Right lobe of liver (tissue), 6 donors: ENCODE measurements at regions not wholly inside any gene's neighbourhood (a gene's known extent, or its start where the extent isn't known, plus 50 kb on each side); places are given as distances from the start of the nearest gene placed in this dataset.

ENCODE experiments used
- ATAC-seq, 4 donors: fragments of 200-7000 bp; cut with Tn5 transposase; one replicate each; pipeline ENCODE4 v1.9.1; 2020; ENCODE audit warnings: mild to moderate bottlenecking in 4 of 4, moderate library complexity in 4 of 4
- DNase-seq, 3 donors: peaks; one replicate each; pipeline ENCODE4 v3.0.0-alpha.2; 2020
- H3K27ac ChIP-seq, 3 donors: fragments of 200-600 bp; one replicate each; pipeline ENCODE4 v1.8.0; 2022
- H3K27me3 ChIP-seq, 2 donors: fragments of 200-600 bp; one replicate each; pipeline ENCODE4 v1.8.0; 2022
- H3K36me3 ChIP-seq, 4 donors: fragments of 200-600 bp; sonication (generic) in 1 of 4; one replicate each; pipeline versions ENCODE4 v1.5.1 to v1.8.0; 2017 to 2022; ENCODE audit warnings: control low read depth in 1 of 4
- H3K4me1 ChIP-seq, 4 donors: fragments of 200-600 bp; sonication (generic) in 1 of 4; one replicate each; pipeline versions ENCODE4 v1.5.1 to v1.8.0; 2017 to 2022; ENCODE audit warnings: control low read depth in 1 of 4
- H3K4me3 ChIP-seq, 3 donors: fragments of 200-600 bp; one replicate each; pipeline ENCODE4 v1.8.0; 2022
- H3K9me3 ChIP-seq, 4 donors: fragments of 200-600 bp; sonication (generic) in 1 of 4; one replicate each; pipeline versions ENCODE4 v1.5.1 to v1.8.0; 2017 to 2022; ENCODE audit warnings: control low read depth in 1 of 4
- CTCF ChIP-seq, 4 donors: fragments of 200-600 bp in 3 of 4; fragments of 450-650 bp in 1 of 4; IDR thresholded peaks; one replicate each; pipeline versions ENCODE4 v1.5.1 to v1.8.0; 2016 to 2022; ENCODE audit warnings: antibody characterized with exemption in 4 of 4, mild to moderate bottlenecking in 2 of 4
- POLR2A ChIP-seq: fragments of 450-650 bp; IDR thresholded peaks from one replicate; pipeline ENCODE4 v1.6.1; 2017; ENCODE audit warnings: antibody characterized with exemption, mild to moderate bottlenecking
- WGBS: methylation state at CpG from one replicate; pipeline ENCODE4 v1.1.6; 2018; ENCODE audit warnings: low coverage, low lambda C conversion rate; ENCODE audit not compliant: insufficient coverage; ENCODE audit errors: missing lambda C conversion rate; 5-methylcytosine and 5-hydroxymethylcytosine counted together
- intact Hi-C, 2 donors: fragments of 100-400 bp; cut with DNase I; formaldehyde crosslinking; loops; one replicate each; pipeline versions ENCODE4 v1.11.2 to v1.14.1; 2022
- donor health status: DM: no; HTN: yes; CAD: no.
- donor health status: DM: no; HTN: no; CAD: no.
- donor health status: DM: no; HTN: no; CAD: no.
- donor health status: DM: no; HTN: yes; CAD: no.
- donor health status: DM: no; HTN: yes; CAD: no.

GRCh38 chr18:46398625-46399024 is 258.4 kb downstream of the LOXHD1 start:
- TF ChIP-seq POLR2A = no peak
- TF ChIP-seq CTCF (IDR thresholded peaks at IDR 0.05) = no peak
- Histone ChIP-seq H3K36me3 (no peaks in the 10 kb centered on the region), H3K4me3 (no peak overlapping the region), H3K27me3 (no peaks in the 10 kb centered on the region), H3K4me1 (no peaks in the 10 kb centered on the region), H3K9me3 (no peaks in the 10 kb centered on the region), H3K27ac (no peak overlapping the region)
- intact Hi-C loops = no loop called here
- 92% methylated on average over 2 of the region's 9 CpGs for WGBS
- ATAC-seq = peak; percentile 18 to 62 (median 38)
- no peak for DNase-seq

GRCh38 chr18:46399303-46399702 is 257.7 kb downstream of the LOXHD1 start:
- no peak for TF ChIP-seq POLR2A
- no peak for TF ChIP-seq CTCF (IDR thresholded peaks at IDR 0.05)
- no peak for DNase-seq
- Histone ChIP-seq H3K9me3 (no peaks in the 10 kb centered on the region), H3K27ac (no peak overlapping the region), H3K4me3 (no peak overlapping the region), H3K36me3 (no peaks in the 10 kb centered on the region), H3K27me3 (no peaks in the 10 kb centered on the region), H3K4me1 (no peaks in the 10 kb centered on the region)
- intact Hi-C loops = no loop called here
- 85% methylated on average over 4 of the region's 11 CpGs for WGBS
- ATAC-seq = no peak

GRCh38 chr18:46400449-46400848 is 256.6 kb downstream of the LOXHD1 start:
- ATAC-seq (no peak), DNase-seq (no peak)
- H3K27me3 ChIP-seq = no peaks in the 10 kb centered on the region
- H3K9me3 ChIP-seq = no peaks in the 10 kb centered on the region
- WGBS = 74% methylated on average over 4 of the region's 8 CpGs
- H3K4me3 ChIP-seq = no peak overlapping the region
- no peak overlapping the region for H3K27ac ChIP-seq
- H3K4me1 ChIP-seq = no peaks in the 10 kb centered on the region
- no peak for TF ChIP-seq POLR2A
- no peak for TF ChIP-seq CTCF (IDR thresholded peaks at IDR 0.05)
- H3K36me3 ChIP-seq = no peaks in the 10 kb centered on the region
- intact Hi-C loops = no loop called here

GRCh38 chr18:46401486-46402070 is 255.4 kb downstream of the LOXHD1 start:
- ATAC-seq (no peak), DNase-seq (no peak)
- no peak for TF ChIP-seq CTCF (IDR thresholded peaks at IDR 0.05)
- no peak for TF ChIP-seq POLR2A
- no peaks in the 10 kb centered on the region for H3K36me3 ChIP-seq
- intact Hi-C loops = no loop called here
- WGBS = 93% methylated on average over 5 of the region's 7 CpGs
- H3K4me3 ChIP-seq = no peak overlapping the region
- H3K27ac ChIP-seq = no peak overlapping the region
- no peaks in the 10 kb centered on the region for H3K27me3 ChIP-seq
- H3K4me1 ChIP-seq = no peaks in the 10 kb centered on the region
- no peaks in the 10 kb centered on the region for H3K9me3 ChIP-seq

GRCh38 chr18:46402396-46402795 is 254.6 kb downstream of the LOXHD1 start:
- no peak for ATAC-seq
- Histone ChIP-seq H3K9me3 (no peaks in the 10 kb centered on the region), H3K4me1 (no peaks in the 10 kb centered on the region), H3K27ac (no peak overlapping the region), H3K36me3 (no peaks in the 10 kb centered on the region), H3K4me3 (no peak overlapping the region), H3K27me3 (no peaks in the 10 kb centered on the region)
- TF ChIP-seq CTCF (IDR thresholded peaks at IDR 0.05) = no peak
- no peak for TF ChIP-seq POLR2A
- DNase-seq = no peak
- WGBS = 90% methylated on average over 4 of the region's 4 CpGs
- intact Hi-C loops = no loop called here
